ENCODE measurements at regions not wholly inside any gene's neighbourhood (a gene's known extent, or its start where the extent isn't known, plus 50 kb on each side); places are given as distances from the start of the nearest gene placed in this dataset.

GRCh38 chr11:41609511-41609910 is 150.1 kb upstream of the LRRC4C start:
- H3K27ac ChIP-seq = no peak overlapping the region
- no peak overlapping the region for H3K4me3 ChIP-seq
- no peak for DNase-seq
- H3K9me3 ChIP-seq = no peaks in the 10 kb centered on the region
- no peak for TF ChIP-seq CTCF (IDR thresholded peaks at IDR 0.05)
- H3K4me1 ChIP-seq = no peaks in the 10 kb centered on the region
- H3K36me3 ChIP-seq = no peaks in the 10 kb centered on the region
- ATAC-seq = no peak
- intact Hi-C loops (cut with DNase I) = no loop called here
- H3K27me3 ChIP-seq = no peaks in the 10 kb centered on the region

- DNase-seq (no peak), ATAC-seq (no peak)
- H3K4me3 ChIP-seq = no peak overlapping the region
- H3K4me1 ChIP-seq = no peaks in the 10 kb centered on the region
- intact Hi-C loops (cut with DNase I) = no loop called here
- no peak overlapping the region for H3K27ac ChIP-seq
- no peaks in the 10 kb centered on the region for H3K9me3 ChIP-seq
- H3K36me3 ChIP-seq = no peaks in the 10 kb centered on the region
- H3K27me3 ChIP-seq = no peaks in the 10 kb centered on the region
- no peak for TF ChIP-seq CTCF (IDR thresholded peaks at IDR 0.05)
These were observed 153.0 kb upstream of the LRRC4C start for GRCh38 chr11:41612415-41612814.

- Histone ChIP-seq H3K4me3 (no peak overlapping the region), H3K27ac (no peak overlapping the region), H3K4me1 (no peaks in the 10 kb centered on the region), H3K9me3 (no peaks in the 10 kb centered on the region), H3K36me3 (no peaks in the 10 kb centered on the region), H3K27me3 (no peaks in the 10 kb centered on the region)
- DNase-seq (no peak), ATAC-seq (no peak)
- TF ChIP-seq CTCF (IDR thresholded peaks at IDR 0.05) = no peak
- intact Hi-C loops (cut with DNase I) = no loop called here
These were observed 153.9 kb upstream of the LRRC4C start for GRCh38 chr11:41613326-41613725.

GRCh38 chr11:41622707-41623359 is 163.4 kb upstream of the LRRC4C start:
- no peak for TF ChIP-seq CTCF (IDR thresholded peaks at IDR 0.05)
- Histone ChIP-seq H3K4me3 (no peak overlapping the region), H3K27me3 (no peaks in the 10 kb centered on the region), H3K4me1 (no peaks in the 10 kb centered on the region), H3K9me3 (no peaks in the 10 kb centered on the region), H3K27ac (no peak overlapping the region), H3K36me3 (no peaks in the 10 kb centered on the region)
- intact Hi-C loops (cut with DNase I) = no loop called here
- ATAC-seq = no peak
- DNase-seq = peak; percentile 56

- H3K27ac ChIP-seq = no peak overlapping the region
- ATAC-seq = peak; percentile 39
- no peak overlapping the region for H3K4me3 ChIP-seq
- H3K4me1 ChIP-seq = no peaks in the 10 kb centered on the region
- no peak for TF ChIP-seq CTCF (IDR thresholded peaks at IDR 0.05)
- H3K27me3 ChIP-seq = no peaks in the 10 kb centered on the region
- no peaks in the 10 kb centered on the region for H3K36me3 ChIP-seq
- intact Hi-C loops (cut with DNase I) = no loop called here
- no peaks in the 10 kb centered on the region for H3K9me3 ChIP-seq
- DNase-seq = no peak
These were observed 200.5 kb upstream of the LRRC4C start for GRCh38 chr11:41659985-41660384.

GRCh38 chr11:41660585-41660984 is 201.1 kb upstream of the LRRC4C start:
- no peaks in the 10 kb centered on the region for H3K9me3 ChIP-seq
- intact Hi-C loops (cut with DNase I) = no loop called here
- no peak for TF ChIP-seq CTCF (IDR thresholded peaks at IDR 0.05)
- no peaks in the 10 kb centered on the region for H3K27me3 ChIP-seq
- no peak overlapping the region for H3K4me3 ChIP-seq
- H3K27ac ChIP-seq = no peak overlapping the region
- no peaks in the 10 kb centered on the region for H3K36me3 ChIP-seq
- ATAC-seq = no peak
- H3K4me1 ChIP-seq = no peaks in the 10 kb centered on the region
- DNase-seq = no peak

Data from upper lobe of right lung (tissue), 1 donor.